Panc1 (cell line): ENCODE measurements at regions not wholly inside any gene's neighbourhood (a gene's known extent, or its start where the extent isn't known, plus 50 kb on each side); places are given as distances from the start of the nearest gene placed in this dataset.

Experiments
- ATAC-seq: fragments of 200-7000 bp; cut with Tn5 transposase; 2 replicates; pipeline ENCODE4 v1.9.1; 2020; ENCODE audit warnings: mild to moderate bottlenecking, moderate library complexity
- BruUV-seq: library from RNA; stranded (reverse); fragments of 400-500 nt; replicated peaks from 2 replicates; lab custom pipeline; 2021; lab: Mats Ljungman, UMichigan
- CTCF ChIA-PET: fragments of 300-600 bp; sonication (Branson Sonifier 250); formaldehyde crosslinking; loops from one replicate; lab custom pipeline; 2022; ENCODE audit warnings: antibody characterized with exemption; lab: Charles Lee
- POLR2A ChIA-PET: fragments of 300-600 bp; sonication (Branson Sonifier 250); formaldehyde crosslinking; loops from one replicate; lab custom pipeline; 2022; ENCODE audit warnings: antibody characterized with exemption; lab: Charles Lee
- DNase-seq: peaks from one replicate; pipeline ENCODE4 v3.0.0-alpha.2; 2010; ENCODE audit warnings: low read depth, low spot score
- H3K27ac ChIP-seq: 2 replicates; pipeline ENCODE4 v1.5.1; 2011; ENCODE audit warnings: mild to moderate bottlenecking, low read length, inconsistent platforms
- H3K27me3 ChIP-seq: fragments of 200-500 bp; sonication (Bioruptor generic); 2 replicates; pipeline ENCODE4 v1.6.0; 2014; ENCODE audit warnings: low read length, inconsistent platforms; ENCODE audit not compliant: control insufficient read depth, insufficient read depth
- H3K36me3 ChIP-seq: fragments of 200-500 bp; sonication (Bioruptor generic); 2 replicates; pipeline ENCODE4 v1.5.1; 2014; ENCODE audit warnings: inconsistent platforms, mild to moderate bottlenecking, low read length, moderate library complexity; ENCODE audit not compliant: control insufficient read depth, insufficient read depth
- H3K4me1 ChIP-seq: 2 replicates; pipeline ENCODE4 v1.5.1; 2011; ENCODE audit warnings: inconsistent platforms, mild to moderate bottlenecking, low read length, moderate library complexity; ENCODE audit not compliant: control insufficient read depth, insufficient read depth
- H3K4me3 ChIP-seq, 2 experiments: 2 replicates each; pipeline ENCODE4 v1.5.1; 2011 to 2012; ENCODE audit warnings: low read depth in 2 of 2, low read length in 2 of 2, mild to moderate bottlenecking in 2 of 2, inconsistent platforms in 1 of 2, moderate library complexity in 1 of 2
- H3K9me3 ChIP-seq: fragments of 200-500 bp; sonication (Bioruptor generic); 2 replicates; pipeline ENCODE4 v1.5.1; 2014; ENCODE audit warnings: low read depth, mild to moderate bottlenecking, inconsistent platforms, low read length, moderate library complexity; ENCODE audit not compliant: control insufficient read depth, insufficient read depth
- CTCF ChIP-seq: fragments of 450-650 bp; IDR thresholded peaks from 2 replicates; pipeline ENCODE4 v1.5.1; 2017; ENCODE audit warnings: mild to moderate bottlenecking
- POLR2AphosphoS5 ChIP-seq: IDR thresholded peaks from 2 replicates; pipeline ENCODE4 v1.6.1; 2012; ENCODE audit warnings: mild to moderate bottlenecking, low read depth, low read length, moderate library complexity
- REST ChIP-seq, 2 experiments: IDR thresholded peaks; 2 replicates each; pipeline ENCODE4 v1.6.1; 2011 to 2012; ENCODE audit warnings: low read depth in 2 of 2, control low read depth in 1 of 2, low read length in 1 of 2, mild to moderate bottlenecking in 1 of 2, moderate library complexity in 1 of 2; ENCODE audit not compliant: insufficient read depth in 1 of 2
- SIN3A ChIP-seq: IDR thresholded peaks from 2 replicates; pipeline ENCODE4 v1.6.1; 2012; ENCODE audit warnings: low read depth, mild to moderate bottlenecking, low read length, moderate library complexity, borderline replicate concordance; ENCODE audit not compliant: insufficient read depth
- TCF7L2 ChIP-seq: IDR thresholded peaks from 2 replicates; pipeline ENCODE4 v1.6.1; 2011; ENCODE audit warnings: mild to moderate bottlenecking, low read depth, low read length, inconsistent platforms
- in situ Hi-C: cut with HindIII; loops from 2 replicates; pipeline ENCODE4 v1.10.0; 2016; ENCODE audit warnings: low sequenced_read_pairs, low pct_unique_long_range_greater_than_20kb
- intact Hi-C: fragments of 100-400 bp; cut with micrococcal nuclease; formaldehyde crosslinking; loops from one replicate; pipeline ENCODE4 v1.10.0; 2022; ENCODE audit not compliant: unreplicated experiment

DNA sequence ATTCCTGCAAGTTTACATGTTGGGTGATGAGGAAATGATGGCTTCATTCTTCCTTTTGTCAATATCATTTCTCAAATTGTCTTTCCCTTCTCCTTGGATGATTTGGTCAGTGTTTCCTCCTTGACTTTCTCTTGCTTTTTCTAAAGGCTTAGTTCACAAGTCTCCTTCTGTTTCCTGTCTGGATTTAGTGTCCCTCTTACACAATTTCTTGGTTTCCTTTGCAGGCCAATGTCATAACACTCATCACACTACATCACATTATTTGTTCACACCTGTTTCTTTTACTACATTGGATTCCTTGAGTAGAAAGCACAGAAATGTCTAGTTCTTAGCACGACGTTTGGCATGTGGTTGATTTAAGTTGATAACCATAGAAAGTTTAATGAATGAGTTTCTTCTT, 490.7 kb downstream of the TDRD3 start:
- H3K4me1 ChIP-seq: no peaks in the 10 kb centered on the region
- intact Hi-C loops: no loop called here
- H3K9me3 ChIP-seq: no peaks in the 10 kb centered on the region
- ATAC-seq (no peak), DNase-seq (no peak)
- BruUV-seq: no TSS peak
- ChIA-PET POLR2A (no interaction called here), CTCF (no interaction called here)
- in situ Hi-C loops: no loop called here
- no peak overlapping the region for H3K4me3 ChIP-seq
- H3K27me3 ChIP-seq: no peaks in the 10 kb centered on the region
- H3K27ac ChIP-seq: no peak overlapping the region
- H3K36me3 ChIP-seq: no peaks in the 10 kb centered on the region
- no peak for TF ChIP-seq CTCF
- no peak for TF ChIP-seq REST (IDR thresholded peaks at IDR 0.05; ENCODE audit: insufficient read depth in 1 of 2, low read depth in 2 of 2, low read length in 1 of 2)
- TF ChIP-seq TCF7L2: no peak
- TF ChIP-seq POLR2AphosphoS5: no peak
- no peak for TF ChIP-seq SIN3A

DNA sequence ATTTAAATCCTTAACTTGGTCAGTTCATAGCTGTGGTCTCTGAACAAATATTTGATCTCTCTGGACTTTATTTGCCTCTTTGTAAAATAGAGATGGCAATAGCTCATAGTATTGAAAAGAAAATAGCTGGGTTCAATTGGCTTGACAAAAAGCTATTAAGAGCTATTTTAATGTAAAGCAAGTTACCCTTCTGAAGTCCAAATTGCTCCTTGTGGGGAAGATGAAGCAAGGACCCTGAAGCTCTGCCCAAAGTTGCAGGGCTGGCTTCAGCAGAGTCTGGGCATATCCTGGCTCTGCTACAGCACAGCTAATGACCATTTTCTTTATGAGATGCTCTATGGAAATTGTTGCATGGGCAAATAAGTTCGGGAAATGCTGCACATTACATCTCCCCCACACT, 484.5 kb downstream of the TDRD3 start:
- TF ChIP-seq REST (IDR thresholded peaks at IDR 0.05; ENCODE audit: insufficient read depth in 1 of 2, low read depth in 2 of 2, low read length in 1 of 2) (no peak), TCF7L2 (no peak), CTCF (no peak), POLR2AphosphoS5 (no peak), SIN3A (no peak)
- Histone ChIP-seq H3K36me3 (no peaks in the 10 kb centered on the region), H3K4me1 (no peaks in the 10 kb centered on the region), H3K9me3 (no peaks in the 10 kb centered on the region), H3K4me3 (no peak overlapping the region), H3K27me3 (no peaks in the 10 kb centered on the region), H3K27ac (no peak overlapping the region)
- in situ Hi-C loops: no loop called here
- ChIA-PET CTCF (interaction anchor here (0.7 kb wide), 1 partner anchor 109 kb away, joined by 3 read pairs; no protein-coding TSS in a partner anchor), POLR2A (no interaction called here)
- DNase-seq: no peak
- ATAC-seq: no peak
- intact Hi-C loops: no loop called here
- BruUV-seq: no TSS peak
